Right lobe of liver (tissue), 6 donors: ENCODE measurements at regions not wholly inside any gene's neighbourhood (a gene's known extent, or its start where the extent isn't known, plus 50 kb on each side); places are given as distances from the start of the nearest gene placed in this dataset.

Experiments
- ATAC-seq, 4 donors: fragments of 200-7000 bp; cut with Tn5 transposase; one replicate each; pipeline ENCODE4 v1.9.1; 2020; ENCODE audit warnings: mild to moderate bottlenecking in 4 of 4, moderate library complexity in 4 of 4
- DNase-seq, 3 donors: peaks; one replicate each; pipeline ENCODE4 v3.0.0-alpha.2; 2020
- H3K27ac ChIP-seq, 3 donors: fragments of 200-600 bp; one replicate each; pipeline ENCODE4 v1.8.0; 2022
- H3K27me3 ChIP-seq, 2 donors: fragments of 200-600 bp; one replicate each; pipeline ENCODE4 v1.8.0; 2022
- H3K36me3 ChIP-seq, 4 donors: fragments of 200-600 bp; sonication (generic) in 1 of 4; one replicate each; pipeline versions ENCODE4 v1.5.1 to v1.8.0; 2017 to 2022; ENCODE audit warnings: control low read depth in 1 of 4
- H3K4me1 ChIP-seq, 4 donors: fragments of 200-600 bp; sonication (generic) in 1 of 4; one replicate each; pipeline versions ENCODE4 v1.5.1 to v1.8.0; 2017 to 2022; ENCODE audit warnings: control low read depth in 1 of 4
- H3K4me3 ChIP-seq, 3 donors: fragments of 200-600 bp; one replicate each; pipeline ENCODE4 v1.8.0; 2022
- H3K9me3 ChIP-seq, 4 donors: fragments of 200-600 bp; sonication (generic) in 1 of 4; one replicate each; pipeline versions ENCODE4 v1.5.1 to v1.8.0; 2017 to 2022; ENCODE audit warnings: control low read depth in 1 of 4
- CTCF ChIP-seq, 4 donors: fragments of 200-600 bp in 3 of 4; fragments of 450-650 bp in 1 of 4; IDR thresholded peaks; one replicate each; pipeline versions ENCODE4 v1.5.1 to v1.8.0; 2016 to 2022; ENCODE audit warnings: antibody characterized with exemption in 4 of 4, mild to moderate bottlenecking in 2 of 4
- POLR2A ChIP-seq: fragments of 450-650 bp; IDR thresholded peaks from one replicate; pipeline ENCODE4 v1.6.1; 2017; ENCODE audit warnings: antibody characterized with exemption, mild to moderate bottlenecking
- whole genome bisulfite sequencing: methylation state at CpG from one replicate; pipeline ENCODE4 v1.1.6; 2018; ENCODE audit warnings: low coverage, low lambda C conversion rate; ENCODE audit not compliant: insufficient coverage; ENCODE audit errors: missing lambda C conversion rate; 5-methylcytosine and 5-hydroxymethylcytosine counted together
- intact Hi-C, 2 donors: fragments of 100-400 bp; cut with DNase I; formaldehyde crosslinking; loops; one replicate each; pipeline versions ENCODE4 v1.11.2 to v1.14.1; 2022
- donor health status: DM: no; HTN: yes; CAD: no.
- donor health status: DM: no; HTN: no; CAD: no.
- donor health status: DM: no; HTN: no; CAD: no.
- donor health status: DM: no; HTN: yes; CAD: no.
- donor health status: DM: no; HTN: yes; CAD: no.

- Histone ChIP-seq H3K27me3 (no peaks in the 10 kb centered on the region), H3K4me3 (no peak overlapping the region), H3K9me3 (no peaks in the 10 kb centered on the region), H3K4me1 (peaks cover 0 to 11% (median 0%) of the 10 kb centered on the region in 4 donors), H3K27ac (no peak overlapping the region), H3K36me3 (peaks cover 0 to 12% (median 0%) of the 10 kb centered on the region in 4 donors)
- DNase-seq (peak in 1 of 3 donors; percentile 22), ATAC-seq (peak; percentile 28 to 87 (median 62))
- 37% methylated on average over 3 of the region's 3 CpGs for WGBS
- intact Hi-C loops = no loop called here
- no peak for TF ChIP-seq CTCF (IDR thresholded peaks at IDR 0.05)
- TF ChIP-seq POLR2A = no peak
These were observed 78.4 kb upstream of the ANO1 start for GRCh38 chr11:69999721-70000120.

DNA sequence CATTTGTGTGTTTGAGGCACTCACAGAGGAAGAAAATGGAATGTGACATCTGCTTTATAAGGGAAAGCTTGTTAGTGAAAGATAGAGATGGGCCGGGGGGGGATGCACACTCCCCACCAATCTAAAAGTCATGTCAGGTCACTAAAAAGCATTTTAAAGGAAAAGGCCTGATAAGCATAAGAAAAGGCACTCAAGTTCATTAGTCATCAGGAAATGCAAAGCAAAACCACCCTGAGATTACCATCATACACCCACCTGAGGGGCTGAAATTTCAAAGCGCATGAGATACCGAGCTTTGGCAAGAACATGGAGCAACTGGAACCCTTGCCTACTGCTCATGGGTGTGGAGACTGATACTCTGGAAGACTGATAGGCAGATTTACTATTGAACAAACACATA is 77.9 kb upstream of the ANO1 start:
- Histone ChIP-seq H3K4me1 (peaks cover 0 to 8% (median 0%) of the 10 kb centered on the region in 4 donors), H3K9me3 (no peaks in the 10 kb centered on the region), H3K36me3 (peaks cover 0 to 12% (median 0%) of the 10 kb centered on the region in 4 donors), H3K27ac (no peak overlapping the region), H3K4me3 (no peak overlapping the region), H3K27me3 (no peaks in the 10 kb centered on the region)
- intact Hi-C loops = no loop called here
- WGBS = 100% methylated on average over 1 of the region's 3 CpGs
- ATAC-seq (peak in 1 of 4 donors; percentile 57), DNase-seq (no peak)
- TF ChIP-seq CTCF (IDR thresholded peaks at IDR 0.05) (no peak), POLR2A (no peak)

DNA sequence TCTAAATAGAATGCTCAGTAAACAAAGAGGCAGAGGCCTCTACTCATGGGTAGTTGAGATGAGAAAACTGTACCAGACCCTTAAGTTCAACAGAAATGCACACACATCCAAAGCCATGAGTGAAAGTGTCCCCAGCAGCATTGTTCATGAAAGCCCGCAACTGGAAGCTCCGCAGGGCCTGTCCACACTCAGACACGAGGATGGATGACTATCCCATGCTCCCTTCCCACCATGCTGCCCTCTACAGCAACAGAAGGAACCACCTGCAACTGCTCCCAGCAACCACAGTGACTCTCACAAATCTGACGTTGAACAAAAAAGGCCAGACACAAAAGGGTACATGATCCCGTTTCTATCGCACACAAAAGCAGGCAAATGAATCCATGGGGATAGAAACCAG is 76.9 kb upstream of the ANO1 start:
- no peak for ATAC-seq
- intact Hi-C loops = no loop called here
- no peaks in the 10 kb centered on the region for H3K27me3 ChIP-seq
- 87% methylated on average over 3 of the region's 6 CpGs for WGBS
- H3K27ac ChIP-seq = no peak overlapping the region
- peaks cover 0 to 12% (median 0%) of the 10 kb centered on the region in 4 donors for H3K36me3 ChIP-seq
- no peak overlapping the region for H3K4me3 ChIP-seq
- no peaks in the 10 kb centered on the region for H3K4me1 ChIP-seq
- H3K9me3 ChIP-seq = no peaks in the 10 kb centered on the region
- peak in 1 of 3 donors; percentile 17 for DNase-seq
- TF ChIP-seq CTCF (IDR thresholded peaks at IDR 0.05) = no peak
- TF ChIP-seq POLR2A = no peak

GRCh38 chr11:70002433-70002832 is 75.7 kb upstream of the ANO1 start:
- no peak for DNase-seq
- WGBS = 61% methylated on average over 3 of the region's 8 CpGs
- Histone ChIP-seq H3K27me3 (no peaks in the 10 kb centered on the region), H3K9me3 (no peaks in the 10 kb centered on the region), H3K27ac (no peak overlapping the region), H3K4me1 (no peaks in the 10 kb centered on the region), H3K4me3 (no peak overlapping the region), H3K36me3 (peaks cover 0 to 12% (median 0%) of the 10 kb centered on the region in 4 donors)
- intact Hi-C loops = no loop called here
- no peak for ATAC-seq
- TF ChIP-seq CTCF (IDR thresholded peaks at IDR 0.05) (no peak), POLR2A (no peak)
